GM23338 (cell line): ENCODE measurements at regions not wholly inside any gene's neighbourhood (a gene's known extent, or its start where the extent isn't known, plus 50 kb on each side); places are given as distances from the start of the nearest gene placed in this dataset.

Source experiments
- ATAC-seq: fragments of 200-7000 bp; cut with Tn5 transposase; 3 replicates; pipeline ENCODE4 v1.9.1; 2020
- DNase-seq: peaks from one replicate; pipeline ENCODE4 v3.0.0-alpha.2; 2015; ENCODE audit warnings: low spot score
- H2AFZ ChIP-seq: fragments of 200-600 bp; sonication (generic); 2 replicates; pipeline ENCODE4 v1.8.0; 2016; ENCODE audit warnings: antibody characterized with exemption, mild to moderate bottlenecking, moderate library complexity
- H3F3A ChIP-seq: fragments of 200-600 bp; sonication (generic); replicated peaks from 2 replicates; pipeline ENCODE4 v1.8.0; 2017; ENCODE audit warnings: antibody characterized with exemption, mixed run types, low read depth
- H3K27ac ChIP-seq: fragments of 200-600 bp; sonication (generic); 2 replicates; pipeline ENCODE4 v1.6.1; 2016; ENCODE audit warnings: low read depth
- H3K27me3 ChIP-seq: fragments of 200-600 bp; sonication (generic); 2 replicates; pipeline ENCODE4 v1.8.0; 2016; ENCODE audit warnings: mild to moderate bottlenecking, mixed run types, moderate library complexity; ENCODE audit not compliant: insufficient read depth
- H3K36me3 ChIP-seq: fragments of 200-600 bp; sonication (generic); 2 replicates; pipeline ENCODE4 v1.8.0; 2016; ENCODE audit warnings: mild to moderate bottlenecking; ENCODE audit not compliant: insufficient read depth
- H3K4me1 ChIP-seq: fragments of 200-600 bp; sonication (generic); 2 replicates; pipeline ENCODE4 v1.8.0; 2016; ENCODE audit warnings: mild to moderate bottlenecking, moderate library complexity; ENCODE audit not compliant: insufficient read depth
- H3K4me2 ChIP-seq: fragments of 200-600 bp; sonication (generic); 2 replicates; pipeline ENCODE4 v1.7.1; 2017; ENCODE audit warnings: mixed run types
- H3K4me3 ChIP-seq: fragments of 200-600 bp; sonication (generic); 2 replicates; pipeline ENCODE4 v1.6.1; 2016; ENCODE audit warnings: mixed run types
- H3K79me2 ChIP-seq: fragments of 200-600 bp; sonication (generic); replicated peaks from 2 replicates; pipeline ENCODE4 v1.8.0; 2017; ENCODE audit warnings: mild to moderate bottlenecking; ENCODE audit not compliant: insufficient read depth
- H3K9me2 ChIP-seq: fragments of 200-600 bp; sonication (generic); 2 replicates; pipeline ENCODE4 v1.8.0; 2017; ENCODE audit not compliant: insufficient read depth
- H4K20me1 ChIP-seq: fragments of 200-600 bp; sonication (generic); replicated peaks from 2 replicates; pipeline ENCODE4 v1.8.0; 2017; ENCODE audit warnings: mild to moderate bottlenecking; ENCODE audit not compliant: insufficient read depth
- H3K27ac Mint-ChIP-seq: 2 replicates; pipeline ENCODE4 v1.8.0; 2020; ENCODE audit warnings: inconsistent platforms, mild to moderate bottlenecking, moderate library complexity, mixed read lengths
- H3K27me3 Mint-ChIP-seq: 3 replicates; pipeline ENCODE4 v1.8.0; 2022; ENCODE audit warnings: low read depth, mild to moderate bottlenecking, moderate library complexity, mixed read lengths, inconsistent platforms; ENCODE audit not compliant: insufficient read depth, poor library complexity
- H3K36me3 Mint-ChIP-seq: 3 replicates; pipeline ENCODE4 v1.8.0; 2021; ENCODE audit warnings: low read depth, mild to moderate bottlenecking, inconsistent platforms, moderate library complexity, mixed read lengths
- H3K4me1 Mint-ChIP-seq: 3 replicates; pipeline ENCODE4 v1.8.0; 2020; ENCODE audit warnings: mild to moderate bottlenecking, inconsistent platforms, mixed read lengths
- H3K4me3 Mint-ChIP-seq: 3 replicates; pipeline ENCODE4 v1.8.0; 2021; ENCODE audit warnings: moderate library complexity, mild to moderate bottlenecking, inconsistent platforms, mixed read lengths
- H3K9me3 Mint-ChIP-seq: 3 replicates; pipeline ENCODE4 v1.8.0; 2020; ENCODE audit warnings: moderate library complexity, mild to moderate bottlenecking, inconsistent platforms, mixed read lengths
- CREB1 ChIP-seq: fragments of 250-450 bp; sonication (Bioruptor Pico); IDR thresholded peaks from 2 replicates; pipeline ENCODE4 v1.5.0; 2020; ENCODE audit warnings: low read depth, mild to moderate bottlenecking, moderate library complexity
- EZH2 ChIP-seq: fragments of 200-600 bp; sonication (generic); IDR thresholded peaks from one replicate; pipeline ENCODE4 v1.8.0; 2017; ENCODE audit warnings: antibody characterized with exemption, mild to moderate bottlenecking, low read depth; ENCODE audit not compliant: unreplicated experiment
- EZH2phosphoT487 ChIP-seq: fragments of 200-600 bp; sonication (generic); IDR thresholded peaks from one replicate; pipeline ENCODE4 v1.8.1; 2018; ENCODE audit warnings: antibody characterized with exemption; ENCODE audit not compliant: unreplicated experiment
- JUNB ChIP-seq: IDR thresholded peaks from one replicate; pipeline ENCODE4 v1.6.1; 2016; ENCODE audit warnings: antibody characterized with exemption; ENCODE audit not compliant: unreplicated experiment
- NANOG ChIP-seq: IDR thresholded peaks from 2 replicates; pipeline ENCODE4 v1.6.1; 2016; ENCODE audit warnings: antibody characterized with exemption, borderline replicate concordance
- POLR2AphosphoS5 ChIP-seq: IDR thresholded peaks from 2 replicates; pipeline ENCODE4 v1.6.1; 2016; ENCODE audit warnings: antibody characterized with exemption, low read depth
- STAT1 ChIP-seq: IDR thresholded peaks from one replicate; pipeline ENCODE4 v1.6.1; 2016; ENCODE audit warnings: antibody characterized with exemption; ENCODE audit not compliant: unreplicated experiment
- ZNF114 ChIP-seq: fragments of 250-450 bp; sonication (Bioruptor Pico); IDR thresholded peaks from 2 replicates; pipeline ENCODE4 v1.5.0; 2020; ENCODE audit warnings: mild to moderate bottlenecking, moderate library complexity
- ZNF462 ChIP-seq: fragments of 250-450 bp; sonication (Bioruptor Pico); IDR thresholded peaks from 2 replicates; pipeline ENCODE4 v1.5.0; 2020; ENCODE audit warnings: mild to moderate bottlenecking, moderate library complexity
- TF ChIP-seq, protein P1 (sequence below): IDR thresholded peaks from 2 replicates; pipeline ENCODE4 v1.6.1; 2016; ENCODE audit warnings: antibody characterized with exemption
- TF ChIP-seq, protein P2 (sequence below): IDR thresholded peaks from one replicate; pipeline ENCODE4 v1.6.1; 2018; ENCODE audit warnings: antibody characterized with exemption; ENCODE audit not compliant: unreplicated experiment
- TF ChIP-seq, protein P3 (sequence below), 2 experiments: fragments of 200-600 bp in 1 of 2; sonication (generic) in 1 of 2; conservative IDR thresholded peaks; 2 replicates each; pipeline versions ENCODE4 v1.5.1 to v1.6.1; 2016 to 2017; ENCODE audit warnings: antibody characterized with exemption in 2 of 2, low read depth in 2 of 2, mild to moderate bottlenecking in 2 of 2, moderate library complexity in 1 of 2

- H3K27ac Mint-ChIP-seq: no peak overlapping the region
- H2AFZ ChIP-seq: no peak overlapping the region
- H3K9me3 Mint-ChIP-seq: peaks cover 35% of the 10 kb centered on the region
Observed at GRCh38 chr6:99178168-99178567, 171.3 kb downstream of the FAXC start.

More at GRCh38 chr6:99178168-99178567, 171.3 kb downstream of the FAXC start:
- Histone ChIP-seq H3F3A (no peaks in the 10 kb centered on the region), H3K36me3 (peaks cover 15% of the 10 kb centered on the region), H3K4me1 (no peaks in the 10 kb centered on the region), H3K27me3 (no peaks in the 10 kb centered on the region), H3K27ac (no peak overlapping the region), H3K79me2 (no peaks in the 10 kb centered on the region), H4K20me1 (no peaks in the 10 kb centered on the region), H3K9me2 (no peaks in the 10 kb centered on the region), H3K4me3 (no peak overlapping the region), H3K4me2 (no peak overlapping the region)
- H3K4me3 Mint-ChIP-seq: no peak overlapping the region
- ATAC-seq: no peak
- no peak for TF ChIP-seq STAT1
- TF ChIP-seq, protein P1, sequence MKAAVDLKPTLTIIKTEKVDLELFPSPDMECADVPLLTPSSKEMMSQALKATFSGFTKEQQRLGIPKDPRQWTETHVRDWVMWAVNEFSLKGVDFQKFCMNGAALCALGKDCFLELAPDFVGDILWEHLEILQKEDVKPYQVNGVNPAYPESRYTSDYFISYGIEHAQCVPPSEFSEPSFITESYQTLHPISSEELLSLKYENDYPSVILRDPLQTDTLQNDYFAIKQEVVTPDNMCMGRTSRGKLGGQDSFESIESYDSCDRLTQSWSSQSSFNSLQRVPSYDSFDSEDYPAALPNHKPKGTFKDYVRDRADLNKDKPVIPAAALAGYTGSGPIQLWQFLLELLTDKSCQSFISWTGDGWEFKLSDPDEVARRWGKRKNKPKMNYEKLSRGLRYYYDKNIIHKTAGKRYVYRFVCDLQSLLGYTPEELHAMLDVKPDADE: no peak
- TF ChIP-seq, protein P2, sequence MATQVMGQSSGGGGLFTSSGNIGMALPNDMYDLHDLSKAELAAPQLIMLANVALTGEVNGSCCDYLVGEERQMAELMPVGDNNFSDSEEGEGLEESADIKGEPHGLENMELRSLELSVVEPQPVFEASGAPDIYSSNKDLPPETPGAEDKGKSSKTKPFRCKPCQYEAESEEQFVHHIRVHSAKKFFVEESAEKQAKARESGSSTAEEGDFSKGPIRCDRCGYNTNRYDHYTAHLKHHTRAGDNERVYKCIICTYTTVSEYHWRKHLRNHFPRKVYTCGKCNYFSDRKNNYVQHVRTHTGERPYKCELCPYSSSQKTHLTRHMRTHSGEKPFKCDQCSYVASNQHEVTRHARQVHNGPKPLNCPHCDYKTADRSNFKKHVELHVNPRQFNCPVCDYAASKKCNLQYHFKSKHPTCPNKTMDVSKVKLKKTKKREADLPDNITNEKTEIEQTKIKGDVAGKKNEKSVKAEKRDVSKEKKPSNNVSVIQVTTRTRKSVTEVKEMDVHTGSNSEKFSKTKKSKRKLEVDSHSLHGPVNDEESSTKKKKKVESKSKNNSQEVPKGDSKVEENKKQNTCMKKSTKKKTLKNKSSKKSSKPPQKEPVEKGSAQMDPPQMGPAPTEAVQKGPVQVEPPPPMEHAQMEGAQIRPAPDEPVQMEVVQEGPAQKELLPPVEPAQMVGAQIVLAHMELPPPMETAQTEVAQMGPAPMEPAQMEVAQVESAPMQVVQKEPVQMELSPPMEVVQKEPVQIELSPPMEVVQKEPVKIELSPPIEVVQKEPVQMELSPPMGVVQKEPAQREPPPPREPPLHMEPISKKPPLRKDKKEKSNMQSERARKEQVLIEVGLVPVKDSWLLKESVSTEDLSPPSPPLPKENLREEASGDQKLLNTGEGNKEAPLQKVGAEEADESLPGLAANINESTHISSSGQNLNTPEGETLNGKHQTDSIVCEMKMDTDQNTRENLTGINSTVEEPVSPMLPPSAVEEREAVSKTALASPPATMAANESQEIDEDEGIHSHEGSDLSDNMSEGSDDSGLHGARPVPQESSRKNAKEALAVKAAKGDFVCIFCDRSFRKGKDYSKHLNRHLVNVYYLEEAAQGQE: no peak
- TF ChIP-seq EZH2phosphoT487: no peak
- no peak for TF ChIP-seq ZNF114 (CRISPR knock-in tag)
- TF ChIP-seq ZNF462 (CRISPR knock-in tag): no peak
- no peak for TF ChIP-seq NANOG
- TF ChIP-seq, protein P3, sequence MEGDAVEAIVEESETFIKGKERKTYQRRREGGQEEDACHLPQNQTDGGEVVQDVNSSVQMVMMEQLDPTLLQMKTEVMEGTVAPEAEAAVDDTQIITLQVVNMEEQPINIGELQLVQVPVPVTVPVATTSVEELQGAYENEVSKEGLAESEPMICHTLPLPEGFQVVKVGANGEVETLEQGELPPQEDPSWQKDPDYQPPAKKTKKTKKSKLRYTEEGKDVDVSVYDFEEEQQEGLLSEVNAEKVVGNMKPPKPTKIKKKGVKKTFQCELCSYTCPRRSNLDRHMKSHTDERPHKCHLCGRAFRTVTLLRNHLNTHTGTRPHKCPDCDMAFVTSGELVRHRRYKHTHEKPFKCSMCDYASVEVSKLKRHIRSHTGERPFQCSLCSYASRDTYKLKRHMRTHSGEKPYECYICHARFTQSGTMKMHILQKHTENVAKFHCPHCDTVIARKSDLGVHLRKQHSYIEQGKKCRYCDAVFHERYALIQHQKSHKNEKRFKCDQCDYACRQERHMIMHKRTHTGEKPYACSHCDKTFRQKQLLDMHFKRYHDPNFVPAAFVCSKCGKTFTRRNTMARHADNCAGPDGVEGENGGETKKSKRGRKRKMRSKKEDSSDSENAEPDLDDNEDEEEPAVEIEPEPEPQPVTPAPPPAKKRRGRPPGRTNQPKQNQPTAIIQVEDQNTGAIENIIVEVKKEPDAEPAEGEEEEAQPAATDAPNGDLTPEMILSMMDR (conservative IDR thresholded peaks at IDR 0.05; ENCODE audit: low read depth in 2 of 2): no peak
- no peak for TF ChIP-seq CREB1 (CRISPR knock-in tag)
- no peak for TF ChIP-seq JUNB
- no peak for TF ChIP-seq EZH2
- TF ChIP-seq POLR2AphosphoS5: no peak
- no peak for DNase-seq
- peaks cover 15% of the 10 kb centered on the region; the same call in 2 of the 3 replicates for H3K36me3 Mint-ChIP-seq
- H3K27me3 Mint-ChIP-seq: peaks cover 2% of the 10 kb centered on the region
- no peaks in the 10 kb centered on the region for H3K4me1 Mint-ChIP-seq
